ENCODE measurements at regions not wholly inside any gene's neighbourhood (a gene's known extent, or its start where the extent isn't known, plus 50 kb on each side); places are given as distances from the start of the nearest gene placed in this dataset.

- no peak for TF ChIP-seq SIN3A (IDR thresholded peaks at IDR 0.05; ENCODE audit: borderline replicate concordance, insufficient read depth, low read depth, low read length)
- TF ChIP-seq TCF7L2 (IDR thresholded peaks at IDR 0.05; ENCODE audit: low read depth, low read length): no peak
- no peak for TF ChIP-seq REST (IDR thresholded peaks at IDR 0.05; ENCODE audit: insufficient read depth in 1 of 2, low read depth in 2 of 2, low read length in 1 of 2)
- no peak for TF ChIP-seq CTCF (IDR thresholded peaks at IDR 0.05)
- TF ChIP-seq POLR2AphosphoS5 (IDR thresholded peaks at IDR 0.05; ENCODE audit: low read depth, low read length): no peak
- Histone ChIP-seq H3K4me1 (ENCODE audit: control insufficient read depth, insufficient read depth, low read length) (peaks cover 7% of the 10 kb centered on the region; the same call in 1 of the 2 replicates), H3K27me3 (ENCODE audit: control insufficient read depth, insufficient read depth, low read length) (no peaks in the 10 kb centered on the region), H3K9me3 (ENCODE audit: control insufficient read depth, insufficient read depth, low read depth, low read length) (no peaks in the 10 kb centered on the region), H3K36me3 (ENCODE audit: control insufficient read depth, insufficient read depth, low read length) (no peaks in the 10 kb centered on the region), H3K4me3 (ENCODE audit: low read depth in 2 of 2, low read length in 2 of 2) (no peak overlapping the region), H3K27ac (ENCODE audit: low read length) (no peak overlapping the region)
- ATAC-seq (no peak), DNase-seq (ENCODE audit: low read depth, low spot score) (no peak)
- intact Hi-C loops (cut with micrococcal nuclease; ENCODE audit: unreplicated experiment) (no loop called here), in situ Hi-C loops (cut with HindIII; ENCODE audit: low pct_unique_long_range_greater_than_20kb, low sequenced_read_pairs) (no loop called here)
- ChIA-PET CTCF (interaction anchor here (0.6 kb wide), 1 partner anchor 112 kb away, joined by 3 read pairs; no protein-coding TSS in a partner anchor), POLR2A (interaction anchor here (0.5 kb wide), 1 partner anchor 59 kb away, joined by 4 read pairs; no protein-coding TSS in a partner anchor)
- BruUV-seq (replicated peaks): no TSS peak
These were observed 90.2 kb upstream of the RUNX1 start for GRCh38 chr21:35139382-35139715.

GRCh38 chr21:35138665-35139381 is 89.7 kb upstream of the RUNX1 start:
- TF ChIP-seq POLR2AphosphoS5 (IDR thresholded peaks at IDR 0.05; ENCODE audit: low read depth, low read length) (no peak), TCF7L2 (IDR thresholded peaks at IDR 0.05; ENCODE audit: low read depth, low read length) (peak; percentile 61; the same call in 1 of the 2 replicates)
- ATAC-seq (peak; percentile 76; the same call in 1 of the 2 replicates), DNase-seq (ENCODE audit: low read depth, low spot score) (no peak)
- H3K27me3 ChIP-seq (ENCODE audit: control insufficient read depth, insufficient read depth, low read length): no peaks in the 10 kb centered on the region
- BruUV-seq (replicated peaks): no TSS peak
- no peak overlapping the region for H3K27ac ChIP-seq (ENCODE audit: low read length)
- H3K4me3 ChIP-seq (ENCODE audit: low read depth in 2 of 2, low read length in 2 of 2): no peak overlapping the region
- no peaks in the 10 kb centered on the region for H3K36me3 ChIP-seq (ENCODE audit: control insufficient read depth, insufficient read depth, low read length)
- no peaks in the 10 kb centered on the region for H3K9me3 ChIP-seq (ENCODE audit: control insufficient read depth, insufficient read depth, low read depth, low read length)
- intact Hi-C loops (cut with micrococcal nuclease; ENCODE audit: unreplicated experiment): no loop called here
- ChIA-PET POLR2A (interaction anchor here (0.5 kb wide), 1 partner anchor 60 kb away, joined by 4 read pairs; no protein-coding TSS in a partner anchor), CTCF (interaction anchor here (0.6 kb wide), 1 partner anchor 36 kb away, joined by 4 read pairs; no protein-coding TSS in a partner anchor)
- in situ Hi-C loops (cut with HindIII; ENCODE audit: low pct_unique_long_range_greater_than_20kb, low sequenced_read_pairs): no loop called here
- H3K4me1 ChIP-seq (ENCODE audit: control insufficient read depth, insufficient read depth, low read length): peaks cover 7% of the 10 kb centered on the region; the same call in 1 of the 2 replicates
